Activated naive CD8-positive, alpha-beta T cell treated with anti-CD3 and anti-CD28 coated beads for 36 hours (primary cell): ENCODE measurements at regions not wholly inside any gene's neighbourhood (a gene's known extent, or its start where the extent isn't known, plus 50 kb on each side); places are given as distances from the start of the nearest gene placed in this dataset.
A peak's percentile ranks its signal among the peaks of the same experiment; 100 is the strongest.
"Not testable (repeated sequence)": the region's sequence is repeated elsewhere in the genome, so short reads cannot be mapped to it uniquely, and the experiment has no call there.

Source experiments
- DNase-seq: peaks from one replicate; pipeline ENCODE4 v3.0.0; 2021
- H3K27ac Mint-ChIP-seq: one replicate; pipeline ENCODE4 v1.8.0; 2022; ENCODE audit warnings: mild to moderate bottlenecking, moderate library complexity, mixed read lengths
- H3K27me3 Mint-ChIP-seq: one replicate; pipeline ENCODE4 v1.8.0; 2022; ENCODE audit warnings: mild to moderate bottlenecking, mixed read lengths
- H3K36me3 Mint-ChIP-seq: one replicate; pipeline ENCODE4 v1.8.0; 2021; ENCODE audit warnings: mild to moderate bottlenecking, mixed read lengths
- H3K4me1 Mint-ChIP-seq: one replicate; pipeline ENCODE4 v1.8.0; 2021; ENCODE audit warnings: mixed read lengths
- H3K4me3 Mint-ChIP-seq: one replicate; pipeline ENCODE4 v1.8.0; 2022; ENCODE audit warnings: mild to moderate bottlenecking, moderate library complexity, mixed read lengths
- H3K9me3 Mint-ChIP-seq: one replicate; pipeline ENCODE4 v1.8.0; 2022; ENCODE audit warnings: mixed read lengths

GRCh38 chr12:63427029-63427428, 241.3 kb downstream of the DPY19L2 start:
- H3K27me3 Mint-ChIP-seq, H3K4me1 Mint-ChIP-seq, H3K27ac Mint-ChIP-seq, H3K4me3 Mint-ChIP-seq, H3K36me3 Mint-ChIP-seq, DNase-seq, H3K9me3 Mint-ChIP-seq: not testable (repeated sequence)

DNA sequence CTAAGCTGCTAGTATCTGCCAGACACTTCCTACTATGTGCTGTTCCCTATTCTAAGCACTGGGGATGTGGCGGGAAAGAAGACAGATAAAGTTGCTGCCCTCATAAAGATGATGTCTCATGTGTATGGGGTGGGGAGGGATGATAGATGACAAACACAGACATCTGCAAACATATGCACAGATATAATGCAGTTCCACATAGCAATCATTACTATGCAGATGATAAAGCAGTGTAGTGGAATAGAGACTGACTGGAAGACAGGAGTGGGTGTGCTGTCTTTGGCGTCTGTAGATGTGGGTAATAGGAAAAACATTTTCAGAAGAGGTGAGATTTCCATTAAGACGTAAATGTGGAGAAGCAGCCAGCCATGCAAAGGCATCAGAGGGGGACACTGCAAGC, 243.6 kb downstream of the DPY19L2 start:
- Mint-ChIP-seq H3K36me3 (no peaks in the 10 kb centered on the region), H3K4me3 (no peak overlapping the region)

DNA sequence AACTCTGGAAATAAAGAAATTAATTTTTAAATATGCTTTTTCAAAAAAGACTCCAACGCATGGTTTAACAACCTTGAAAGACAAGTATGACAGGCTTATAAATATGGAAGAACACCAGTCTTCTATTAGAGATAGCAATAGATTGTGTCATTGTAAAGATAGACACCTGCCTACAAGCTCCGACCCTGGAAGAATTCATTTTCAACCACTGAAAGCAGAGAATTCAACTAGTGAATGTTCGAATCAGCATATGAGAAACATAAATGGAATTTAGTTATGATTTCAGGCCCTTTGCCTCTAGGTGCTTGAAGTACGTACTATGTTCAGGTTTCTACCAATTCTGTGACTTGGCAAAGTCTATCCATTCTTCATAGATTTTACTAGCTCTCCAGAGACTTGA, 244.5 kb downstream of the DPY19L2 start:
- no peaks in the 10 kb centered on the region for H3K36me3 Mint-ChIP-seq
- no peak overlapping the region for H3K27ac Mint-ChIP-seq
- H3K27me3 Mint-ChIP-seq = no peaks in the 10 kb centered on the region
- no peaks in the 10 kb centered on the region for H3K4me1 Mint-ChIP-seq
- no peak for DNase-seq
- H3K9me3 Mint-ChIP-seq = no peaks in the 10 kb centered on the region
- H3K4me3 Mint-ChIP-seq = no peak overlapping the region

More for the DNA sequence above, 243.6 kb downstream of the DPY19L2 start:
- no peak for DNase-seq
- H3K9me3 Mint-ChIP-seq = no peaks in the 10 kb centered on the region
- no peaks in the 10 kb centered on the region for H3K4me1 Mint-ChIP-seq
- no peaks in the 10 kb centered on the region for H3K27me3 Mint-ChIP-seq
- H3K27ac Mint-ChIP-seq = no peak overlapping the region

GRCh38 chr12:63420206-63420644, 248.1 kb downstream of the DPY19L2 start:
- no peaks in the 10 kb centered on the region for H3K9me3 Mint-ChIP-seq
- DNase-seq = peak; percentile 20
- no peaks in the 10 kb centered on the region for H3K36me3 Mint-ChIP-seq
- H3K27me3 Mint-ChIP-seq = no peaks in the 10 kb centered on the region
- no peaks in the 10 kb centered on the region for H3K4me1 Mint-ChIP-seq
- no peak overlapping the region for H3K4me3 Mint-ChIP-seq
- H3K27ac Mint-ChIP-seq = no peak overlapping the region

GRCh38 chr12:63419154-63419553, 249.1 kb downstream of the DPY19L2 start:
- H3K27me3 Mint-ChIP-seq = no peaks in the 10 kb centered on the region
- no peaks in the 10 kb centered on the region for H3K36me3 Mint-ChIP-seq
- no peak overlapping the region for H3K4me3 Mint-ChIP-seq
- no peaks in the 10 kb centered on the region for H3K4me1 Mint-ChIP-seq
- DNase-seq = no peak
- H3K27ac Mint-ChIP-seq = no peak overlapping the region
- H3K9me3 Mint-ChIP-seq = peaks cover 3% of the 10 kb centered on the region

DNA sequence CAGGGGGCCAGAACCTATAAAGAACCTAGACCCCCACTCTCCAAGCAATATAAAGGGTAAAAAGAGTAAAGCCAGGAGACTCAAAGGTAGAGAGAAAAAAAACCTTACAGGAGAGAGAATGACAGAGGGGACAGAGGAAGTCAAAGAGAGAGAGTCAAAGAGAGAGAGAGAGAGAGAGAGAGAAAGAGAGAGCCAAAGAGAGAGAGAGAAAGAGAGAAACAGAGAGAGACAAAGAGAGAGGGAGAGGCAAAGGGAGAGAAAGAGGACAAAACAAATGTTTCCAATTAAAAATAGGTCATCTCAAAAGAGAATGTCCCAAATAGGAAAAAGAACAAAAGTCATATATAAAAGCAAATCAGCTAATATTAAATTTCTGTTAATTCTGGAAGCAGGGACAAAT, 251.5 kb downstream of the DPY19L2 start:
- H3K4me1 Mint-ChIP-seq = no peaks in the 10 kb centered on the region
- H3K27ac Mint-ChIP-seq = no peak overlapping the region
- H3K9me3 Mint-ChIP-seq = peaks cover 3% of the 10 kb centered on the region
- no peak for DNase-seq
- no peak overlapping the region for H3K4me3 Mint-ChIP-seq
- no peaks in the 10 kb centered on the region for H3K27me3 Mint-ChIP-seq
- H3K36me3 Mint-ChIP-seq = no peaks in the 10 kb centered on the region

GRCh38 chr12:63415357-63415756, 252.9 kb downstream of the DPY19L2 start:
- no peak for DNase-seq
- peaks cover 2% of the 10 kb centered on the region for H3K4me1 Mint-ChIP-seq
- no peak overlapping the region for H3K4me3 Mint-ChIP-seq
- no peaks in the 10 kb centered on the region for H3K27me3 Mint-ChIP-seq
- peaks cover 3% of the 10 kb centered on the region for H3K9me3 Mint-ChIP-seq
- no peak overlapping the region for H3K27ac Mint-ChIP-seq
- H3K36me3 Mint-ChIP-seq = no peaks in the 10 kb centered on the region

- peaks cover 6% of the 10 kb centered on the region for H3K4me1 Mint-ChIP-seq
- H3K27ac Mint-ChIP-seq = no peak overlapping the region
- no peaks in the 10 kb centered on the region for H3K36me3 Mint-ChIP-seq
- H3K27me3 Mint-ChIP-seq = no peaks in the 10 kb centered on the region
- H3K9me3 Mint-ChIP-seq = peaks cover 7% of the 10 kb centered on the region
- no peak overlapping the region for H3K4me3 Mint-ChIP-seq
- no peak for DNase-seq
Measured at GRCh38 chr12:63410197-63410596, 258.1 kb downstream of the DPY19L2 start.

GRCh38 chr12:63406781-63407180, 255.8 kb upstream of the AVPR1A start:
- peaks cover 4% of the 10 kb centered on the region for H3K9me3 Mint-ChIP-seq
- no peak for DNase-seq
- H3K4me3 Mint-ChIP-seq = no peak overlapping the region
- H3K4me1 Mint-ChIP-seq = peaks cover 7% of the 10 kb centered on the region
- H3K27ac Mint-ChIP-seq = no peak overlapping the region
- no peaks in the 10 kb centered on the region for H3K27me3 Mint-ChIP-seq
- no peaks in the 10 kb centered on the region for H3K36me3 Mint-ChIP-seq

GRCh38 chr12:63404611-63405010, 253.6 kb upstream of the AVPR1A start:
- Mint-ChIP-seq H3K36me3 (no peaks in the 10 kb centered on the region), H3K9me3 (peaks cover 4% of the 10 kb centered on the region), H3K4me3 (no peak overlapping the region), H3K4me1 (peaks cover 2% of the 10 kb centered on the region), H3K27ac (no peak overlapping the region), H3K27me3 (no peaks in the 10 kb centered on the region)
- no peak for DNase-seq

GRCh38 chr12:63403256-63403655, 252.3 kb upstream of the AVPR1A start:
- no peaks in the 10 kb centered on the region for H3K36me3 Mint-ChIP-seq
- no peak overlapping the region for H3K27ac Mint-ChIP-seq
- peaks cover 2% of the 10 kb centered on the region for H3K4me1 Mint-ChIP-seq
- DNase-seq = no peak
- no peak overlapping the region for H3K4me3 Mint-ChIP-seq
- H3K9me3 Mint-ChIP-seq = peaks cover 4% of the 10 kb centered on the region
- no peaks in the 10 kb centered on the region for H3K27me3 Mint-ChIP-seq

DNA sequence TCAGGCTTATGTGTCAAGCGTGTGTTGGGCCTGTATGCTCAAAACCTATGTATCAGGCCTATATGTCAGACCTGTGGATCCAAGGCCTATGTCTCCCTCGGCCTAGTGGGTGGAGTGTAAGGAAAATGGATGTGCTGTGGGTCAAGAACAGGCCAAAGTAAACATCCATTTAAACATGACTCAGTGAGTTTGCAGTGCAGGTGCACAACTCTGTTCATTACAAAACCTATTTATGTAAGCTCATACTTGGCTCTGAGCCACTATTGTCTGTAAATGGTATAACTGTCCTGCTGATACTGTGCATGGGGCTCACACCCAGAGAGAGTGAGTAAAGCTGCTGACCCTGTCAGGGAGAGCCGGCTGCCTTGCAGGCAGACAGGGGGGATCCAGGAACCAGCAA, 249.7 kb upstream of the AVPR1A start:
- Mint-ChIP-seq H3K4me1 (peaks cover 2% of the 10 kb centered on the region), H3K36me3 (no peaks in the 10 kb centered on the region), H3K9me3 (no peaks in the 10 kb centered on the region), H3K27ac (no peak overlapping the region), H3K4me3 (no peak overlapping the region), H3K27me3 (no peaks in the 10 kb centered on the region)
- no peak for DNase-seq

DNA sequence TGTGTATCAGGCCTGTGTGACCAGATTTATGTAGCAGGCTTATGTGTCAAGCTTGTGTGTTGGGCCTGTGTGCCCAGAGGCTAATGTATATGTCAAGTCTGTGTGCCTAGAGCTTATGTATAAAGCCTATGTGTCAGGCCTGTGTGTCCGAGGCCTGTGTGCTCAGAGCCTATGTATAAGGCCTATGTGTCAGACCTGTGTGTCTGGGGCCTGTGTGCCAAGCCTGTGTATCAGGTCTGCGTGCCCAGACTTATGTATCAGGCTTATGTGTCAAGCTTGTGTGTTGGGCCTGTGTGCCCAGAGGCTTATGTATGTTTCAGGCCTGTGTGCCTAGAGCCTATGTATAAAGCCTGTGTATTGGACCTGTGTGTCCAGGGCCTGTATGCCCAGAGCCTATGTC, 249.3 kb upstream of the AVPR1A start:
- peaks cover 2% of the 10 kb centered on the region for H3K4me1 Mint-ChIP-seq
- no peak overlapping the region for H3K27ac Mint-ChIP-seq
- no peaks in the 10 kb centered on the region for H3K36me3 Mint-ChIP-seq
- DNase-seq = no peak
- no peaks in the 10 kb centered on the region for H3K9me3 Mint-ChIP-seq
- no peaks in the 10 kb centered on the region for H3K27me3 Mint-ChIP-seq
- no peak overlapping the region for H3K4me3 Mint-ChIP-seq

- H3K4me1 Mint-ChIP-seq = peaks cover 1% of the 10 kb centered on the region
- no peaks in the 10 kb centered on the region for H3K9me3 Mint-ChIP-seq
- no peak overlapping the region for H3K4me3 Mint-ChIP-seq
- no peak overlapping the region for H3K27ac Mint-ChIP-seq
- no peak for DNase-seq
- no peaks in the 10 kb centered on the region for H3K36me3 Mint-ChIP-seq
- H3K27me3 Mint-ChIP-seq = no peaks in the 10 kb centered on the region
Measured at GRCh38 chr12:63397807-63398206, 246.8 kb upstream of the AVPR1A start.

- Mint-ChIP-seq H3K27me3 (no peaks in the 10 kb centered on the region), H3K27ac (no peak overlapping the region), H3K4me3 (no peak overlapping the region), H3K9me3 (no peaks in the 10 kb centered on the region), H3K36me3 (no peaks in the 10 kb centered on the region), H3K4me1 (no peaks in the 10 kb centered on the region)
- DNase-seq = no peak
Measured at GRCh38 chr12:63396135-63396534, 245.1 kb upstream of the AVPR1A start.

DNA sequence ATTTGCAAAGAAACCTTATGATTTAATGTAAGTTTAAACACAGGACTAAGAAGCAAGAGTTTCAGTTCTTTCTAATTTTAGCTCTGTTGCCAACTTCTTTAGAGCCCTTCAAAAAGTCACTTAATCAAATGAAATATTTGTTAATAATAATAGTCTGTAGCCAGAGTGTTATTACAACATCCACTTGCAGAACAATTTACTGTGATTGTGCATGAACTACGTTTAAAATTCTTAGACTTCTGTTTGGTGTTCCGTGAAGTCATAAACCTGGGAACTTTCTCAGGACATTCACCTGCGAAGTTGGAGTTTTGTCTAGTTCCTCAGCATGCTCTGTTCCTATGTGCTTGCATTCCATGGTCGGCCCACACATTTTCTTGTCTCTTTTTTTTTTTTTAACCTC, 244.0 kb upstream of the AVPR1A start:
- Mint-ChIP-seq H3K4me1 (no peaks in the 10 kb centered on the region), H3K4me3 (no peak overlapping the region), H3K27me3 (no peaks in the 10 kb centered on the region), H3K36me3 (no peaks in the 10 kb centered on the region), H3K27ac (no peak overlapping the region), H3K9me3 (no peaks in the 10 kb centered on the region)
- no peak for DNase-seq

DNA sequence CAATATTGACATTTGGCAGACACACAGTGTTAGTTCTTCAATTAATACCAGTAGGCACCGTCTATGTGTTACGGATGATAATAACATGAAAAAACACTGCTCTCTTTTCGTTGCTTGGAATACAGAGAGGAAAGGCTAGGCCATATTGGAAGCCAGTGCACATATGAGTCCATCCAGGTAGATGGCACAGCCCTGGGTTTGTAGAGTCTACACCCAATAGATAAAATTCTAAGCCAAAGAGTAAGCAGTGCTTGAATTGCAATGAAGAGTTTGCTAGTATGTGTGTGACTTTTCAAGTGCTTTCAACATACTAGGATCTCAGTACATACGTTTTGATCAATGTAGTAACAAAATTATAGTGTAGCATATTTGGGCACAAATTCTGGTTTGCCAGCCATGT, 243.3 kb upstream of the AVPR1A start:
- H3K4me1 Mint-ChIP-seq = no peaks in the 10 kb centered on the region
- H3K27me3 Mint-ChIP-seq = no peaks in the 10 kb centered on the region
- no peaks in the 10 kb centered on the region for H3K9me3 Mint-ChIP-seq
- DNase-seq = no peak
- H3K36me3 Mint-ChIP-seq = no peaks in the 10 kb centered on the region
- no peak overlapping the region for H3K4me3 Mint-ChIP-seq
- H3K27ac Mint-ChIP-seq = no peak overlapping the region
